ENCODE measurements at regions not wholly inside any gene's neighbourhood (a gene's known extent, or its start where the extent isn't known, plus 50 kb on each side); places are given as distances from the start of the nearest gene placed in this dataset.
A peak's percentile ranks its signal among the peaks of the same experiment; 100 is the strongest.

DNA sequence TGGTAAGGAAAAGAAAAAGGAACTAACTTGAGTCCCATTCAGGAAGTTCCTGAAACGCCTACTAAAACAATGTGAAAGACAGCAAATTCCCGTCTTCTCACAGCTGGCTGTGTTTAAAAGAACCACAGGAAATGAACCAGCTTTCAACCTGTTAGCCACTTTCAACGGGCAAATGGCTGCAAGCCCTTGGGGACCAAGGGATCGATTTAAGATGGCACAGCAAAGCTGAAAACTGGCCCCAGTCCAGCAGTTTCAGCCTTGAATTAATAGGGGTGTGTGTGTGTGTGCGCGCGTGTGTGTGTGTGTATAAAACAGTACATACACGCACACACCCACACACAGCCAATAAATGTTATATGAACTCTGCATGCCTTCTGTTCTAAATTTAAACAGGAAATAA, 168.7 kb upstream of the TMCO5A start:
- Histone ChIP-seq H3K27me3 (ENCODE audit: control insufficient read depth in 4 of 4, insufficient read depth in 4 of 4, low read length in 3 of 4) (no peaks in the 10 kb centered on the region), H3K9me3 (ENCODE audit: control insufficient read depth in 4 of 4, low read length in 3 of 4) (no peaks in the 10 kb centered on the region), H3K4me1 (ENCODE audit: control insufficient read depth in 4 of 4, insufficient read depth in 4 of 4, low read length in 3 of 4) (peaks cover 0 to 4% (median 3%) of the 10 kb centered on the region in 4 donors), H3K27ac (ENCODE audit: low read depth in 1 of 2, low read length in 2 of 2) (peak overlapping the region; percentile 28 to 38), H3K4me3 (ENCODE audit: low read depth in 1 of 3, low read length in 3 of 3) (no peak overlapping the region), H3K9ac (ENCODE audit: low read depth in 1 of 2, low read length in 2 of 2) (no peak overlapping the region), H3K36me3 (ENCODE audit: control insufficient read depth in 4 of 4, insufficient read depth in 3 of 4, low read depth in 1 of 4, low read length in 3 of 4) (no peaks in the 10 kb centered on the region)
- 59% methylated on average over 8 of the region's 8 CpGs for WGBS
- TF ChIP-seq, protein P1, sequence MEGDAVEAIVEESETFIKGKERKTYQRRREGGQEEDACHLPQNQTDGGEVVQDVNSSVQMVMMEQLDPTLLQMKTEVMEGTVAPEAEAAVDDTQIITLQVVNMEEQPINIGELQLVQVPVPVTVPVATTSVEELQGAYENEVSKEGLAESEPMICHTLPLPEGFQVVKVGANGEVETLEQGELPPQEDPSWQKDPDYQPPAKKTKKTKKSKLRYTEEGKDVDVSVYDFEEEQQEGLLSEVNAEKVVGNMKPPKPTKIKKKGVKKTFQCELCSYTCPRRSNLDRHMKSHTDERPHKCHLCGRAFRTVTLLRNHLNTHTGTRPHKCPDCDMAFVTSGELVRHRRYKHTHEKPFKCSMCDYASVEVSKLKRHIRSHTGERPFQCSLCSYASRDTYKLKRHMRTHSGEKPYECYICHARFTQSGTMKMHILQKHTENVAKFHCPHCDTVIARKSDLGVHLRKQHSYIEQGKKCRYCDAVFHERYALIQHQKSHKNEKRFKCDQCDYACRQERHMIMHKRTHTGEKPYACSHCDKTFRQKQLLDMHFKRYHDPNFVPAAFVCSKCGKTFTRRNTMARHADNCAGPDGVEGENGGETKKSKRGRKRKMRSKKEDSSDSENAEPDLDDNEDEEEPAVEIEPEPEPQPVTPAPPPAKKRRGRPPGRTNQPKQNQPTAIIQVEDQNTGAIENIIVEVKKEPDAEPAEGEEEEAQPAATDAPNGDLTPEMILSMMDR (IDR thresholded peaks at IDR 0.05; ENCODE audit: low read depth, low read length, missing input control): no peak
- no peak for TF ChIP-seq TAF1 (conservative IDR thresholded peaks at IDR 0.05)
- TF ChIP-seq RXRA (IDR thresholded peaks at IDR 0.05): no peak
- no peak for TF ChIP-seq FOXA1 (IDR thresholded peaks at IDR 0.05)
- TF ChIP-seq GABPA (IDR thresholded peaks at IDR 0.05 in 1 of 2, conservative IDR thresholded peaks at IDR 0.05 in 1 of 2): no peak
- no peak for DNase-seq (ENCODE audit: low spot score)

DNA sequence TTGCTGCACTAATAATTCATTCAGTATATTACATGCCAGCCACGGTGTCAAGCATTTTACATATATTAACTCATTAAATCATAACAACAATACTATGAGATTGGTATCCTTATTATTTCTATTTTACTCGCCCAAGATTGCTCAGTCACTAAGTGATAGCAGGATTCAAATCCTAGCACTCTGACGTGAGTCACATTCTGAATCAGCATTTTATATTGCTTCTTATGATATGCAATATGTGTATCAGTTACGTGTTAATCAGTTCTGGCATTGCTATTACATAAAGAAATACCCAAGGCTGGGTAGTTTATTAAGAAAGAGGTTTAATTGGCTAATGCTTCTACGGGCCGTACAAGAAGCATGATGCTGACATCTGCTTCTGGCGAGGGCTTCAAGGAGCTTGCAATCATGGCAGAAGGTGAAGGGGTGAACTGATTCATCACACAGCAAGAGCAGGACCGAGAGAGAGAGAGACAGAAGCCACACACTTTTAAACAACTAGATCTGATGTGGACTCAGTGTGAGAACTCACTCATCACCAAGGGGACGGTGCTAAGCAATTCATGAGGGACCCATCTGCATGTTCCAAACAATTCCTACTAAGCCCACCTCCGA, 166.5 kb upstream of the TMCO5A start:
- Histone ChIP-seq H3K27me3 (ENCODE audit: control insufficient read depth in 4 of 4, insufficient read depth in 4 of 4, low read length in 3 of 4) (no peaks in the 10 kb centered on the region), H3K4me3 (ENCODE audit: low read depth in 1 of 3, low read length in 3 of 3) (no peak overlapping the region), H3K9ac (ENCODE audit: low read depth in 1 of 2, low read length in 2 of 2) (no peak overlapping the region), H3K9me3 (ENCODE audit: control insufficient read depth in 4 of 4, low read length in 3 of 4) (no peaks in the 10 kb centered on the region), H3K4me1 (ENCODE audit: control insufficient read depth in 4 of 4, insufficient read depth in 4 of 4, low read length in 3 of 4) (peaks cover 0 to 4% (median 3%) of the 10 kb centered on the region in 4 donors), H3K27ac (ENCODE audit: low read depth in 1 of 2, low read length in 2 of 2) (no peak overlapping the region), H3K36me3 (ENCODE audit: control insufficient read depth in 4 of 4, insufficient read depth in 3 of 4, low read depth in 1 of 4, low read length in 3 of 4) (no peaks in the 10 kb centered on the region)
- TF ChIP-seq, protein P1 (IDR thresholded peaks at IDR 0.05; ENCODE audit: low read depth, low read length, missing input control): no peak
- TF ChIP-seq HNF4G (IDR thresholded peaks at IDR 0.05): no peak
- no peak for TF ChIP-seq RXRA (IDR thresholded peaks at IDR 0.05)
- TF ChIP-seq HNF4A (conservative IDR thresholded peaks at IDR 0.05): no peak
- TF ChIP-seq SP1 (IDR thresholded peaks at IDR 0.05): no peak
- TF ChIP-seq YY1 (IDR thresholded peaks at IDR 0.05): no peak
- TF ChIP-seq RAD21 (IDR thresholded peaks at IDR 0.05): no peak
- TF ChIP-seq FOXA1 (IDR thresholded peaks at IDR 0.05): no peak
- no peak for TF ChIP-seq NR2F2 (IDR thresholded peaks at IDR 0.05)
- TF ChIP-seq GABPA (IDR thresholded peaks at IDR 0.05 in 1 of 2, conservative IDR thresholded peaks at IDR 0.05 in 1 of 2): no peak
- TF ChIP-seq, protein P2, sequence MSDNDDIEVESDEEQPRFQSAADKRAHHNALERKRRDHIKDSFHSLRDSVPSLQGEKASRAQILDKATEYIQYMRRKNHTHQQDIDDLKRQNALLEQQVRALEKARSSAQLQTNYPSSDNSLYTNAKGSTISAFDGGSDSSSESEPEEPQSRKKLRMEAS (IDR thresholded peaks at IDR 0.05): no peak
- TF ChIP-seq, protein P3, sequence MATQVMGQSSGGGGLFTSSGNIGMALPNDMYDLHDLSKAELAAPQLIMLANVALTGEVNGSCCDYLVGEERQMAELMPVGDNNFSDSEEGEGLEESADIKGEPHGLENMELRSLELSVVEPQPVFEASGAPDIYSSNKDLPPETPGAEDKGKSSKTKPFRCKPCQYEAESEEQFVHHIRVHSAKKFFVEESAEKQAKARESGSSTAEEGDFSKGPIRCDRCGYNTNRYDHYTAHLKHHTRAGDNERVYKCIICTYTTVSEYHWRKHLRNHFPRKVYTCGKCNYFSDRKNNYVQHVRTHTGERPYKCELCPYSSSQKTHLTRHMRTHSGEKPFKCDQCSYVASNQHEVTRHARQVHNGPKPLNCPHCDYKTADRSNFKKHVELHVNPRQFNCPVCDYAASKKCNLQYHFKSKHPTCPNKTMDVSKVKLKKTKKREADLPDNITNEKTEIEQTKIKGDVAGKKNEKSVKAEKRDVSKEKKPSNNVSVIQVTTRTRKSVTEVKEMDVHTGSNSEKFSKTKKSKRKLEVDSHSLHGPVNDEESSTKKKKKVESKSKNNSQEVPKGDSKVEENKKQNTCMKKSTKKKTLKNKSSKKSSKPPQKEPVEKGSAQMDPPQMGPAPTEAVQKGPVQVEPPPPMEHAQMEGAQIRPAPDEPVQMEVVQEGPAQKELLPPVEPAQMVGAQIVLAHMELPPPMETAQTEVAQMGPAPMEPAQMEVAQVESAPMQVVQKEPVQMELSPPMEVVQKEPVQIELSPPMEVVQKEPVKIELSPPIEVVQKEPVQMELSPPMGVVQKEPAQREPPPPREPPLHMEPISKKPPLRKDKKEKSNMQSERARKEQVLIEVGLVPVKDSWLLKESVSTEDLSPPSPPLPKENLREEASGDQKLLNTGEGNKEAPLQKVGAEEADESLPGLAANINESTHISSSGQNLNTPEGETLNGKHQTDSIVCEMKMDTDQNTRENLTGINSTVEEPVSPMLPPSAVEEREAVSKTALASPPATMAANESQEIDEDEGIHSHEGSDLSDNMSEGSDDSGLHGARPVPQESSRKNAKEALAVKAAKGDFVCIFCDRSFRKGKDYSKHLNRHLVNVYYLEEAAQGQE (IDR thresholded peaks at IDR 0.05): no peak
- no peak for TF ChIP-seq FOXA2 (IDR thresholded peaks at IDR 0.05)
- no peak for TF ChIP-seq EGR1 (IDR thresholded peaks at IDR 0.05; ENCODE audit: low read depth in 2 of 2)
- TF ChIP-seq JUND (IDR thresholded peaks at IDR 0.05): no peak
- TF ChIP-seq, protein P4, sequence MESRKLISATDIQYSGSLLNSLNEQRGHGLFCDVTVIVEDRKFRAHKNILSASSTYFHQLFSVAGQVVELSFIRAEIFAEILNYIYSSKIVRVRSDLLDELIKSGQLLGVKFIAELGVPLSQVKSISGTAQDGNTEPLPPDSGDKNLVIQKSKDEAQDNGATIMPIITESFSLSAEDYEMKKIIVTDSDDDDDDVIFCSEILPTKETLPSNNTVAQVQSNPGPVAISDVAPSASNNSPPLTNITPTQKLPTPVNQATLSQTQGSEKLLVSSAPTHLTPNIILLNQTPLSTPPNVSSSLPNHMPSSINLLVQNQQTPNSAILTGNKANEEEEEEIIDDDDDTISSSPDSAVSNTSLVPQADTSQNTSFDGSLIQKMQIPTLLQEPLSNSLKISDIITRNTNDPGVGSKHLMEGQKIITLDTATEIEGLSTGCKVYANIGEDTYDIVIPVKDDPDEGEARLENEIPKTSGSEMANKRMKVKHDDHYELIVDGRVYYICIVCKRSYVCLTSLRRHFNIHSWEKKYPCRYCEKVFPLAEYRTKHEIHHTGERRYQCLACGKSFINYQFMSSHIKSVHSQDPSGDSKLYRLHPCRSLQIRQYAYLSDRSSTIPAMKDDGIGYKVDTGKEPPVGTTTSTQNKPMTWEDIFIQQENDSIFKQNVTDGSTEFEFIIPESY (IDR thresholded peaks at IDR 0.05): no peak
- 92% methylated on average over 10 of the region's 10 CpGs for WGBS
- no peak for DNase-seq (ENCODE audit: low spot score)

All from liver (tissue), 8 donors.